K562 (cell line): ENCODE measurements at regions not wholly inside any gene's neighbourhood (a gene's known extent, or its start where the extent isn't known, plus 50 kb on each side); places are given as distances from the start of the nearest gene placed in this dataset.

Source experiments
- ATAC-seq: fragments of 200-7000 bp; cut with Tn5 transposase; 3 replicates; pipeline ENCODE4 v1.9.1; 2020; ENCODE audit warnings: moderate library complexity
- BruUV-seq: library from RNA; stranded (reverse); fragments of 400-500 nt; replicated peaks from 2 replicates; lab custom pipeline; 2021; lab: Mats Ljungman, UMichigan
- CTCF ChIA-PET: fragments of 300-600 bp; formaldehyde crosslinking; extraction: SDS; loops from one replicate; lab custom pipeline; 2021; ENCODE audit warnings: low intra/inter-chr PET ratio; lab: Yijun Ruan, JAX
- POLR2A ChIA-PET: fragments of 300-600, 350-650 bp; sonication (Branson Sonifier 250); formaldehyde crosslinking; extraction: SDS; loops from one replicate; lab custom pipeline; 2021; ENCODE audit warnings: antibody characterized with exemption, inconsistent platforms; lab: Yijun Ruan, JAX
- DNase-seq, 4 experiments: peaks; one replicate each; pipeline versions ENCODE4 v3.0.0 to v3.0.0-alpha.2; 2011 to 2018; ENCODE audit warnings: low spot score in 3 of 4, mixed read lengths in 3 of 4; ENCODE audit errors: extremely low read depth in 1 of 4
- FAIRE-seq: peaks from 2 replicates; lab custom pipeline; 2011; peaks lifted over from hg19 to GRCh38; lab: Jason Lieb, UNC
- H2AFZ ChIP-seq: 2 replicates; pipeline ENCODE4 v1.6.0; 2011; ENCODE audit warnings: low read depth, low read length, control low read depth, inconsistent platforms
- H3K27ac ChIP-seq: fragments of 200-600 bp; 3 replicates; pipeline ENCODE4 v1.8.0; 2011; ENCODE audit warnings: low read depth, mild to moderate bottlenecking, control low read depth, inconsistent platforms, low read length, moderate library complexity, mixed read lengths; ENCODE audit errors: extremely low read depth
- H3K27me3 ChIP-seq, 2 experiments: fragments of 300-600 bp in 1 of 2; 2 replicates in 1 of 2; 3 replicates in 1 of 2; pipeline versions ENCODE4 v1.6.0 to v1.8.0; 2011; ENCODE audit warnings: inconsistent platforms in 2 of 2, low read length in 2 of 2, mild to moderate bottlenecking in 1 of 2, mixed read lengths in 1 of 2, moderate library complexity in 1 of 2; ENCODE audit not compliant: control insufficient read depth in 2 of 2, insufficient read depth in 2 of 2
- H3K36me3 ChIP-seq: fragments of 300-600 bp; 3 replicates; pipeline ENCODE4 v1.8.0; 2011; ENCODE audit warnings: mild to moderate bottlenecking, low read length, inconsistent platforms; ENCODE audit not compliant: control insufficient read depth, insufficient read depth
- H3K4me1 ChIP-seq, 2 experiments: fragments of 200-600 bp in 1 of 2; replicated peaks in 1 of 2; 2 replicates in 1 of 2; 3 replicates in 1 of 2; pipeline versions ENCODE4 v1.5.1 to v1.8.0; 2011; ENCODE audit warnings: inconsistent platforms in 2 of 2, low read length in 2 of 2, mild to moderate bottlenecking in 1 of 2, mixed read lengths in 1 of 2, moderate library complexity in 1 of 2; ENCODE audit not compliant: control insufficient read depth in 2 of 2, insufficient read depth in 2 of 2
- H3K4me2 ChIP-seq: 2 replicates; pipeline ENCODE4 v1.6.1; 2011; ENCODE audit warnings: low read length, control low read depth, inconsistent platforms, mixed read lengths; ENCODE audit not compliant: insufficient read depth
- H3K4me3 ChIP-seq: fragments of 200-600 bp; sonication (generic), shearing (Covaris generic); 2 replicates; pipeline ENCODE4 v1.5.1; 2016; ENCODE audit warnings: control low read depth, inconsistent platforms
- H3K79me2 ChIP-seq: fragments of 200-600 bp; 3 replicates; pipeline ENCODE4 v1.8.0; 2011; ENCODE audit warnings: low read length, inconsistent platforms; ENCODE audit not compliant: control insufficient read depth, insufficient read depth
- H3K9ac ChIP-seq, 2 experiments: 2 replicates each; pipeline versions ENCODE4 v1.6.0 to v1.6.1; 2011; ENCODE audit warnings: low read depth in 2 of 2, low read length in 2 of 2, control low read depth in 1 of 2, inconsistent platforms in 1 of 2, mild to moderate bottlenecking in 1 of 2, mixed read lengths in 1 of 2; ENCODE audit not compliant: insufficient read depth in 1 of 2
- H3K9me1 ChIP-seq: one replicate; pipeline ENCODE4 v1.6.0; 2011; ENCODE audit warnings: inconsistent platforms, mild to moderate bottlenecking, low read length, moderate library complexity; ENCODE audit not compliant: control insufficient read depth, insufficient read depth
- H3K9me3 ChIP-seq: replicated peaks from 2 replicates; pipeline ENCODE4 v1.5.1; 2011; ENCODE audit warnings: low read depth, low read length, inconsistent platforms; ENCODE audit not compliant: control insufficient read depth, insufficient read depth
- H4K20me1 ChIP-seq: replicated peaks from 2 replicates; pipeline ENCODE4 v1.6.1; 2011; ENCODE audit warnings: low read length, inconsistent platforms, mixed read lengths; ENCODE audit not compliant: control insufficient read depth, insufficient read depth
- MYNN ChIP-seq, 2 experiments: sonication (generic); formaldehyde crosslinking in 1 of 2; IDR thresholded peaks; 2 replicates each; pipeline versions ENCODE4 v1.5.0 to v1.6.1; 2016 to 2020; ENCODE audit warnings: antibody characterized with exemption in 1 of 2, missing genetic modification reagents in 1 of 2
- SETDB1 ChIP-seq: IDR thresholded peaks from one replicate; pipeline ENCODE4 v1.6.1; 2012; ENCODE audit warnings: low read length, control low read depth, inconsistent platforms
- STAT6 ChIP-seq: sonication (generic); formaldehyde crosslinking; IDR thresholded peaks from 2 replicates; pipeline ENCODE4 v1.8.1; 2023; ENCODE audit warnings: mild to moderate bottlenecking, missing genetic modification reagents
- ZNF431 ChIP-seq: sonication (generic); formaldehyde crosslinking; IDR thresholded peaks from 2 replicates; pipeline ENCODE4 v1.8.0; 2022; ENCODE audit warnings: mild to moderate bottlenecking, missing genetic modification reagents
- in situ Hi-C: fragments of 300-500 bp; cut with MboI; formaldehyde crosslinking; loops from 4 replicates; pipeline ENCODE4 v1.15.0; 2018; ENCODE audit warnings: inconsistent platforms, mixed read lengths
- intact Hi-C: fragments of 100-400 bp; cut with micrococcal nuclease; formaldehyde crosslinking; loops from 2 replicates; pipeline ENCODE4 v1.14.2; 2022

GRCh38 chr6:23483896-23484295, 642.1 kb upstream of the NRSN1 start:
- H3K9me3 ChIP-seq, result no peaks in the 10 kb centered on the region
- no peaks in the 10 kb centered on the region for H3K36me3 ChIP-seq
- no peaks in the 10 kb centered on the region for H3K9me1 ChIP-seq
- no peak overlapping the region for H3K27ac ChIP-seq
- in situ Hi-C loops (no loop called here), intact Hi-C loops (no loop called here)
- FAIRE-seq (no peak), ATAC-seq (no peak), DNase-seq (no peak)
- H4K20me1 ChIP-seq, result no peaks in the 10 kb centered on the region
- no peaks in the 10 kb centered on the region for H3K27me3 ChIP-seq
- H3K79me2 ChIP-seq, result no peaks in the 10 kb centered on the region
- ChIA-PET CTCF (no interaction called here), POLR2A (no interaction called here)
- no peak overlapping the region for H2AFZ ChIP-seq
- no peak overlapping the region for H3K4me3 ChIP-seq
- no TSS peak for BruUV-seq
- H3K4me2 ChIP-seq, result no peak overlapping the region
- H3K4me1 ChIP-seq, result no peaks in the 10 kb centered on the region
- no peak overlapping the region for H3K9ac ChIP-seq
- TF ChIP-seq STAT6 (CRISPR knock-in tag) (no peak), SETDB1 (no peak), MYNN (IDR thresholded peaks at IDR 0.05) (no peak), MYNN (CRISPR knock-in tag; IDR thresholded peaks at IDR 0.05) (no peak), ZNF431 (CRISPR knock-in tag) (no peak)
